WERI-Rb-1 (cell line): ENCODE measurements at regions not wholly inside any gene's neighbourhood (a gene's known extent, or its start where the extent isn't known, plus 50 kb on each side); places are given as distances from the start of the nearest gene placed in this dataset.

Source experiments
- DNase-seq: peaks from one replicate; pipeline ENCODE4 v3.0.0-alpha.2; 2020
- H3K27ac ChIP-seq: fragments of 250-450 bp; sonication (Bioruptor Pico); 2 replicates; pipeline ENCODE4 v1.5.1; 2020; ENCODE audit warnings: mild to moderate bottlenecking, moderate library complexity
- H3K27me3 ChIP-seq: fragments of 250-450 bp; sonication (Bioruptor Pico); 2 replicates; pipeline ENCODE4 v1.5.1; 2021; ENCODE audit warnings: mild to moderate bottlenecking, low read depth, moderate library complexity; ENCODE audit not compliant: insufficient read depth, severe bottlenecking
- H3K36me3 ChIP-seq: fragments of 250-450 bp; sonication (Bioruptor Pico); 2 replicates; pipeline ENCODE4 v1.5.1; 2020; ENCODE audit warnings: mild to moderate bottlenecking, moderate library complexity
- H3K4me3 ChIP-seq: 2 replicates; pipeline ENCODE4 v1.5.1; 2011; ENCODE audit warnings: low read depth, mild to moderate bottlenecking, control low read depth, low read length
- H3K9me3 ChIP-seq: fragments of 250-450 bp; sonication (Bioruptor Pico); 2 replicates; pipeline ENCODE4 v1.5.1; 2021; ENCODE audit warnings: mild to moderate bottlenecking, moderate library complexity; ENCODE audit not compliant: severe bottlenecking
- CTCF ChIP-seq: IDR thresholded peaks from 2 replicates; pipeline ENCODE4 v1.5.1; 2011; ENCODE audit warnings: low read depth, mild to moderate bottlenecking, control low read depth, inconsistent platforms, low read length

- no peaks in the 10 kb centered on the region for H3K36me3 ChIP-seq
Measured at GRCh38 chr2:7852546-7852945, 829.3 kb upstream of the ID2 start.

DNA sequence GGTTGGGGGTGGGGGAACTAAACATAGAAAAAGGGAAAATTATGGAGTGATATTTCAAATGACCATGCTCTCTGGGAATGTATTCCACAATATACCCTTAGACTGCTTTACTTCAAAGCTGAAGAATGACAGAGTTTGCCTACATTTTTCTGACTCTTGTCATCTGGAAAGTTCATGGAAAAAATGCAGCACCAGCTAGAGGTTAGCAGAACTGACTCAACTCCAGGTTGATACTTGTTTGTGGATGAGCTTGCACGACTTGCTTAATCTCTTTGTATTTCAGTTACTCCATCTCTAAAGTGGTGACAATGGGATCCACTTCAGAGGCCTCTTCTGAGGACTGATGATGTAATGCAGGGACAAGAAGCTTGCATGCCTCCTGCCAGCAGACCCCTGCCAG lies 824.0 kb upstream of the ID2 start:
- no peaks in the 10 kb centered on the region for H3K9me3 ChIP-seq
- H3K27ac ChIP-seq = no peak overlapping the region
- no peaks in the 10 kb centered on the region for H3K27me3 ChIP-seq
- TF ChIP-seq CTCF = no peak
- no peak for DNase-seq
- H3K4me3 ChIP-seq = no peak overlapping the region
- no peaks in the 10 kb centered on the region for H3K36me3 ChIP-seq

More at GRCh38 chr2:7852546-7852945, 829.3 kb upstream of the ID2 start:
- TF ChIP-seq CTCF = no peak
- Histone ChIP-seq H3K4me3 (no peak overlapping the region), H3K27me3 (no peaks in the 10 kb centered on the region), H3K9me3 (no peaks in the 10 kb centered on the region), H3K27ac (no peak overlapping the region)
- DNase-seq = no peak

DNA sequence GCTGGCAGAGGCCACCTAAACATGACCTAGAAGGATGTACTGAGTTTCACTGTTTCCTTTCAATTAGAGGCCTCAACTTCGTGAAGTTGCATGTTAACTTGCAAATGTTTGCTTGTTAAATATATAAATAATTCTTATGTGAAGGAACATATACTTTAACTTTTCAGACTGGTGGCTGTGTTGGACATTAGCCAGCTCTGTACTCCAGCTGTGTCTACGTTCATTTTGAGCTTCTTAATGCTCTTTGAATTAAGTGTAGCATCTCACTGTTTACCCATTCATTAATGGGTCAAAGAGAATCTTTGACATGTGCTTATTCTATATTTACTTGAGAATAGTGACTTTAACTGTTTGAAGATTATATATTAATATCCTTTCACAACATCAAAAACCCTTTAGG lies 823.2 kb upstream of the ID2 start:
- no peak for TF ChIP-seq CTCF

DNA sequence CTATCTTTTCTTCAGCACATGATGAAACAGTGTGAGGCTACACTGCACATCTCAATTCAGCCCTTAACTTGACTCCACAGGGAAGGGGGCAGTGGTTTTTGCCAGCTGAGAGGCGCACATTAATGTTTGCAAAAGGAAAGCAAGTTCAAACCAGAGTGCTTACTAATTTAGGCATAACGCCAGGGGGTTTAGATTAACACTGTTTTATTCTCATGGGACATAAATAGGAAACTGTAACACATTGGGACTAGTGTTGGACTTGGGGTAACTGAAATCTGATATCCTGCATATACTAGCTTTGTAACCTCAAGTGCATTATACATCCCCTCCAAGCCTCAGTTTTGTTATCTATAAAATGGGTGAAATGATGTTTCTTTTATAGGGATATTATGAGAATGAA lies 821.2 kb upstream of the ID2 start:
- TF ChIP-seq CTCF = no peak
- Histone ChIP-seq H3K4me3 (no peak overlapping the region), H3K27me3 (no peaks in the 10 kb centered on the region), H3K36me3 (no peaks in the 10 kb centered on the region), H3K9me3 (no peaks in the 10 kb centered on the region), H3K27ac (no peak overlapping the region)
- no peak for DNase-seq

More for the DNA sequence above, 823.2 kb upstream of the ID2 start:
- no peak overlapping the region for H3K27ac ChIP-seq
- no peaks in the 10 kb centered on the region for H3K27me3 ChIP-seq
- H3K4me3 ChIP-seq = no peak overlapping the region
- DNase-seq = no peak
- H3K36me3 ChIP-seq = no peaks in the 10 kb centered on the region
- no peaks in the 10 kb centered on the region for H3K9me3 ChIP-seq

- no peaks in the 10 kb centered on the region for H3K36me3 ChIP-seq
- no peaks in the 10 kb centered on the region for H3K27me3 ChIP-seq
- TF ChIP-seq CTCF = no peak
- no peak for DNase-seq
- no peak overlapping the region for H3K4me3 ChIP-seq
- no peak overlapping the region for H3K27ac ChIP-seq
- no peaks in the 10 kb centered on the region for H3K9me3 ChIP-seq
Measured at GRCh38 chr2:7861910-7862702, 819.8 kb upstream of the ID2 start.

DNA sequence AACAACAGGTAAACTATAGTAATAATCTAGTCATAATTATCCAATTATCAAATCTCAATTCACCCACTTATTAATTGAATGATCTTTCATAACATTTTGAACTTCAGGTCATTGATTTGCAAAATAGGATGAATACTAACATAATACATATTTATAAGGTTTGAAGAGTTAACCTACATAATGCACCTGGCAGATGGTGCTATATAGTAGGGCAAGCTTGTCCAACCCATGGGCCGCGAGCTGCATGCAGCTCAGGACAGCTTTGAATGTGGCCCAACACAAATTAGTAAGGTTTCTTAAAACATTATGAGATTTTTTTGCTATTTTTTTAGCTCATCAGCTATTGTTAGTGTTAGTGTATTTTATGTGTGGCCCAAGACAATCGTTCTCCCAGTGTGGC lies 815.8 kb upstream of the ID2 start:
- H3K27me3 ChIP-seq = no peaks in the 10 kb centered on the region

More for the DNA sequence above, 815.8 kb upstream of the ID2 start:
- TF ChIP-seq CTCF = no peak
- Histone ChIP-seq H3K36me3 (no peaks in the 10 kb centered on the region), H3K27ac (no peak overlapping the region), H3K9me3 (no peaks in the 10 kb centered on the region), H3K4me3 (no peak overlapping the region)
- no peak for DNase-seq
